Panc1 (cell line): ENCODE measurements at regions not wholly inside any gene's neighbourhood (a gene's known extent, or its start where the extent isn't known, plus 50 kb on each side); places are given as distances from the start of the nearest gene placed in this dataset.

Source experiments
- CTCF ChIP-seq: fragments of 450-650 bp; IDR thresholded peaks from 2 replicates; pipeline ENCODE4 v1.5.1; 2017; ENCODE audit warnings: mild to moderate bottlenecking
- POLR2AphosphoS5 ChIP-seq: IDR thresholded peaks from 2 replicates; pipeline ENCODE4 v1.6.1; 2012; ENCODE audit warnings: mild to moderate bottlenecking, low read depth, low read length, moderate library complexity
- REST ChIP-seq, 2 experiments: IDR thresholded peaks; 2 replicates each; pipeline ENCODE4 v1.6.1; 2011 to 2012; ENCODE audit warnings: low read depth in 2 of 2, control low read depth in 1 of 2, low read length in 1 of 2, mild to moderate bottlenecking in 1 of 2, moderate library complexity in 1 of 2; ENCODE audit not compliant: insufficient read depth in 1 of 2
- SIN3A ChIP-seq: IDR thresholded peaks from 2 replicates; pipeline ENCODE4 v1.6.1; 2012; ENCODE audit warnings: low read depth, mild to moderate bottlenecking, low read length, moderate library complexity, borderline replicate concordance; ENCODE audit not compliant: insufficient read depth

- TF ChIP-seq CTCF (no peak), POLR2AphosphoS5 (no peak), REST (IDR thresholded peaks at IDR 0.05; ENCODE audit: insufficient read depth in 1 of 2, low read depth in 2 of 2, low read length in 1 of 2) (no peak), SIN3A (no peak)
Observed at GRCh38 chr6:45718131-45718530, 297.5 kb downstream of the CLIC5 start.
